Progenitor cell of endocrine pancreas (in vitro differentiated cells): ENCODE measurements at regions not wholly inside any gene's neighbourhood (a gene's known extent, or its start where the extent isn't known, plus 50 kb on each side); places are given as distances from the start of the nearest gene placed in this dataset.

ENCODE experiments used
- DNase-seq: peaks from one replicate; pipeline ENCODE4 v3.0.0; 2021; ENCODE audit warnings: low spot score; ENCODE audit not compliant: unreplicated experiment
- H3K27ac Mint-ChIP-seq: 2 replicates; pipeline ENCODE4 v1.8.0; 2021; ENCODE audit warnings: mild to moderate bottlenecking, moderate library complexity, mixed read lengths
- H3K27me3 Mint-ChIP-seq: 2 replicates; pipeline ENCODE4 v1.8.0; 2021; ENCODE audit warnings: mixed read lengths
- H3K36me3 Mint-ChIP-seq: 2 replicates; pipeline ENCODE4 v1.8.0; 2022; ENCODE audit warnings: mixed read lengths; ENCODE audit not compliant: insufficient read depth
- H3K4me1 Mint-ChIP-seq: 2 replicates; pipeline ENCODE4 v1.8.0; 2021; ENCODE audit warnings: low read depth, mixed read lengths
- H3K4me3 Mint-ChIP-seq: 2 replicates; pipeline ENCODE4 v1.8.0; 2021; ENCODE audit warnings: low read depth, mild to moderate bottlenecking, moderate library complexity, mixed read lengths
- H3K9me3 Mint-ChIP-seq: 2 replicates; pipeline ENCODE4 v1.8.0; 2021; ENCODE audit warnings: low read depth, mixed read lengths
- TF ChIP-seq, protein P1 (sequence below): fragments of 200-600 bp; sonication (generic); IDR thresholded peaks from one replicate; pipeline ENCODE4 v1.5.0; 2021; ENCODE audit warnings: antibody characterized with exemption, mild to moderate bottlenecking; ENCODE audit not compliant: unreplicated experiment

DNA sequence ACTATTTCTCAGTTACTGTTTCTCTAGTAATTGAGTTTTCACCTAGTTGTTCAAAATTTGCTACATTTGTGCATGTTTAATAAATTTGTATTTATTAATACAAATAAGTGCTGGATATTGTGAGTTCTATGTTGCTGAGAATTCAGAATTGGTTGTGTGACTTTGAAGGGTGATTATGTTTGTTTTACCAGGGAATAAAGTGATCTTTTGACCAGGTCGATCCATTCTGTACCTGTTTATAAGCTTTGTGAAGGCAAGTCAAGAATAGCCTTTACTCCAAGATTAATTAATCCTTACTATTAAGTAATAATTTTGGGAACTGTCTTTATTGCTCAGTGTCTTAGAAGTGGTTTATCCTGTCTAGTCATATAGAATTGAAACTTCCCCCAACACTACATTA lies 230.0 kb upstream of the GYPC start:
- no peak for DNase-seq
- Mint-ChIP-seq H3K36me3 (no peaks in the 10 kb centered on the region), H3K4me3 (no peak overlapping the region), H3K27me3 (no peaks in the 10 kb centered on the region), H3K9me3 (peaks cover 8% of the 10 kb centered on the region), H3K4me1 (peaks cover 5% of the 10 kb centered on the region), H3K27ac (no peak overlapping the region)
- TF ChIP-seq, protein P1, sequence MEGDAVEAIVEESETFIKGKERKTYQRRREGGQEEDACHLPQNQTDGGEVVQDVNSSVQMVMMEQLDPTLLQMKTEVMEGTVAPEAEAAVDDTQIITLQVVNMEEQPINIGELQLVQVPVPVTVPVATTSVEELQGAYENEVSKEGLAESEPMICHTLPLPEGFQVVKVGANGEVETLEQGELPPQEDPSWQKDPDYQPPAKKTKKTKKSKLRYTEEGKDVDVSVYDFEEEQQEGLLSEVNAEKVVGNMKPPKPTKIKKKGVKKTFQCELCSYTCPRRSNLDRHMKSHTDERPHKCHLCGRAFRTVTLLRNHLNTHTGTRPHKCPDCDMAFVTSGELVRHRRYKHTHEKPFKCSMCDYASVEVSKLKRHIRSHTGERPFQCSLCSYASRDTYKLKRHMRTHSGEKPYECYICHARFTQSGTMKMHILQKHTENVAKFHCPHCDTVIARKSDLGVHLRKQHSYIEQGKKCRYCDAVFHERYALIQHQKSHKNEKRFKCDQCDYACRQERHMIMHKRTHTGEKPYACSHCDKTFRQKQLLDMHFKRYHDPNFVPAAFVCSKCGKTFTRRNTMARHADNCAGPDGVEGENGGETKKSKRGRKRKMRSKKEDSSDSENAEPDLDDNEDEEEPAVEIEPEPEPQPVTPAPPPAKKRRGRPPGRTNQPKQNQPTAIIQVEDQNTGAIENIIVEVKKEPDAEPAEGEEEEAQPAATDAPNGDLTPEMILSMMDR, result no peak

DNA sequence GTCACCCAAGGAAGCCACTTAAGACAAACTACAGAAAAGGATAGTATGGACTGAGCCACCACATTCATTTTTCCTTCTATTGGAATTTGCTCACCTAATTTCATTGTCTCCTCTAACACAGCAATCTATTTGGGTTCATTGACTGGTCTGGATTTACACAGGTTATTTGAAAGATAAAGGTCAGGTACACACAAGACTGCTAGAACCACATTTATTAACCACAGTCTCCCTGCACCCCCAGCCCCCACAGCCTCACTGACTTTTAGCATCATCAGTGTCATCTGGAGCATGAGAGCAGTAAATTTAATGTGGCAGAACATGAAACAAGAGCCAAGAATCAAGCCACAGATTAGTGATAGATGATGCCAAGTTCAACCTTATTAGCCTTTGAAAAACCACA lies 226.9 kb upstream of the GYPC start:
- peaks cover 5% of the 10 kb centered on the region for H3K4me1 Mint-ChIP-seq
- no peak overlapping the region for H3K4me3 Mint-ChIP-seq
- TF ChIP-seq, protein P1, result no peak
- DNase-seq, result no peak
- H3K9me3 Mint-ChIP-seq, result no peaks in the 10 kb centered on the region
- peaks cover 2% of the 10 kb centered on the region for H3K27me3 Mint-ChIP-seq
- H3K27ac Mint-ChIP-seq, result no peak overlapping the region
- H3K36me3 Mint-ChIP-seq, result no peaks in the 10 kb centered on the region

DNA sequence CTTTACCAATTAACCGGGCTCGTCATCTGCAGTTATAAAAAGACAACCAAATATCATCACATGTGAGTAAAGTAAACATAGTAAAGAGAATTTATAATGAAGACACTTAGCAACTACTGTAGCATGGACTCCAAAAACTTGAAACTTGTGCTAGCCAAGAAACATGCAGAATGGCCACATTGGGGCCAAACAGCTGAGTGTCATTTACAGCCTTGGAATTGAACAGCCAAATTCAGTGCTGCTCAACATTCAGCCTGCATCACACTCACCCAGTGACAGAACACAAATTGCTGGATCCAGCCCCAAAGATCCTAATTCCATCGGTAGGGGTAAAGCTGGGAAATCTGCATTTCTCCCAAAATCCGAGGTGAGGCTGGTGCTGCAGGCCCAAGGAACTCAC lies 224.8 kb upstream of the GYPC start:
- peaks cover 5% of the 10 kb centered on the region for H3K4me1 Mint-ChIP-seq
- no peaks in the 10 kb centered on the region for H3K9me3 Mint-ChIP-seq
- no peak overlapping the region for H3K27ac Mint-ChIP-seq
- TF ChIP-seq, protein P1, result no peak
- no peaks in the 10 kb centered on the region for H3K36me3 Mint-ChIP-seq
- no peak for DNase-seq
- peaks cover 9% of the 10 kb centered on the region for H3K27me3 Mint-ChIP-seq
- H3K4me3 Mint-ChIP-seq, result no peak overlapping the region

- TF ChIP-seq, protein P1, result no peak
- no peak for DNase-seq
- no peak overlapping the region for H3K4me3 Mint-ChIP-seq
- H3K27ac Mint-ChIP-seq, result no peak overlapping the region
- H3K9me3 Mint-ChIP-seq, result no peaks in the 10 kb centered on the region
- no peaks in the 10 kb centered on the region for H3K4me1 Mint-ChIP-seq
- H3K36me3 Mint-ChIP-seq, result no peaks in the 10 kb centered on the region
- H3K27me3 Mint-ChIP-seq, result peaks cover 12% of the 10 kb centered on the region
Measured at GRCh38 chr2:126436411-126436810, 219.5 kb upstream of the GYPC start.

DNA sequence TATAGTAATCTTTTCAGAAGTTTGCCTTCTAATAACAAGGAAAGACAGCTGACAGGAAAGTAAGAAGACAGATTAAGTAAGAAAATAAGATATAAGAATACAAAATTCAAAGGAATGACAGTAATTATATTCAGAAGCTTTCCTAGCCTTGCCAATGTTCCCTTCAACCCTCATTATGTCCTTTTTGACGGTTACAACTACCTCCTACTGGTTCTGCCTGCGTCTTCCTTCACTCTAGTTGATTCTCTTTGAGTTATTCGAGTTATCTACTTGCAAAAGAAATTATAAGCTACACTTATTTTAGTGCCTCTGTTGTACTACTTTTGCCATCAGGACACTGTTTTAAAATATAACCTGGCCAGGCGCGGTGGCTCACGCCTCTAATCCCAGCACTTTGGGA lies 218.9 kb upstream of the GYPC start:
- DNase-seq, result no peak
- Mint-ChIP-seq H3K27ac (no peak overlapping the region), H3K9me3 (no peaks in the 10 kb centered on the region), H3K4me3 (no peak overlapping the region), H3K27me3 (peaks cover 12% of the 10 kb centered on the region), H3K36me3 (no peaks in the 10 kb centered on the region), H3K4me1 (no peaks in the 10 kb centered on the region)
- TF ChIP-seq, protein P1, result no peak
